H1 (cell line): ENCODE measurements at regions not wholly inside any gene's neighbourhood (a gene's known extent, or its start where the extent isn't known, plus 50 kb on each side); places are given as distances from the start of the nearest gene placed in this dataset.

Experiments used
- CBX5 ChIP-seq: fragments of 300-800, 300-1000 bp; sonication (generic); IDR thresholded peaks from 2 replicates; pipeline ENCODE4 v1.7.1; 2016; ENCODE audit warnings: antibody characterized with exemption, low read length, low read depth
- CHD2 ChIP-seq: IDR thresholded peaks from 2 replicates; pipeline ENCODE4 v1.6.1; 2012; ENCODE audit warnings: low read length, improper control_type of control experiment
- CREB1 ChIP-seq: IDR thresholded peaks from 2 replicates; pipeline ENCODE4 v1.6.1; 2012; ENCODE audit warnings: inconsistent platforms
- EGR1 ChIP-seq: IDR thresholded peaks from 2 replicates; pipeline ENCODE4 v1.6.1; 2011; ENCODE audit warnings: low read depth, low read length, borderline replicate concordance
- HDAC2 ChIP-seq, 2 experiments: fragments of 300-600 bp in 1 of 2; sonication (generic) in 1 of 2; IDR thresholded peaks; 2 replicates each; pipeline ENCODE4 v1.6.1; 2011 to 2012; ENCODE audit warnings: low read depth in 2 of 2, low read length in 2 of 2, mild to moderate bottlenecking in 2 of 2, moderate library complexity in 2 of 2, borderline replicate concordance in 1 of 2, inconsistent platforms in 1 of 2
- JUN ChIP-seq: IDR thresholded peaks from 2 replicates; pipeline ENCODE4 v1.6.1; 2011; ENCODE audit warnings: low read depth, mild to moderate bottlenecking, improper control_type of control experiment, low read length
- JUND ChIP-seq: IDR thresholded peaks from 2 replicates; pipeline ENCODE4 v1.6.1; 2011; ENCODE audit warnings: mild to moderate bottlenecking, improper control_type of control experiment, low read length
- KDM1A ChIP-seq: fragments of 200-600, 300-600 bp; sonication (generic); IDR thresholded peaks from 2 replicates; pipeline ENCODE4 v1.7.1; 2016; ENCODE audit warnings: mild to moderate bottlenecking, low read length, borderline replicate concordance
- MAFK ChIP-seq: IDR thresholded peaks from 2 replicates; pipeline ENCODE4 v1.6.1; 2012; ENCODE audit warnings: low read depth, mild to moderate bottlenecking, improper control_type of control experiment, low read length
- NANOG ChIP-seq: IDR thresholded peaks from 2 replicates; pipeline ENCODE4 v1.6.1; 2011; ENCODE audit warnings: low read length, low read depth, mild to moderate bottlenecking, inconsistent platforms; ENCODE audit not compliant: insufficient read depth, poor library complexity, severe bottlenecking
- NRF1 ChIP-seq: IDR thresholded peaks from 2 replicates; pipeline ENCODE4 v1.6.1; 2011; ENCODE audit warnings: mild to moderate bottlenecking, low read depth, low read length, improper control_type of control experiment
- POLR2A ChIP-seq, 2 experiments: IDR thresholded peaks; 1 replicate in 1 of 2; 2 replicates in 1 of 2; pipeline ENCODE4 v1.6.1; 2011; ENCODE audit warnings: low read depth in 2 of 2, low read length in 2 of 2, mild to moderate bottlenecking in 2 of 2; ENCODE audit errors: control extremely low read depth in 1 of 2
- SIN3A ChIP-seq, 2 experiments: IDR thresholded peaks in 1 of 2; conservative IDR thresholded peaks in 1 of 2; 2 replicates each; pipeline ENCODE4 v1.6.1; 2011 to 2012; ENCODE audit warnings: low read length in 2 of 2, improper control_type of control experiment in 1 of 2, low read depth in 1 of 2, mild to moderate bottlenecking in 1 of 2
- SIRT6 ChIP-seq: IDR thresholded peaks from one replicate; pipeline ENCODE4 v1.7.1; 2012; ENCODE audit warnings: low read length, inconsistent platforms
- SP4 ChIP-seq: IDR thresholded peaks from 2 replicates; pipeline ENCODE4 v1.6.1; 2012; ENCODE audit warnings: low read length, inconsistent platforms
- SUZ12 ChIP-seq: fragments of 200-600 bp; sonication (generic); IDR thresholded peaks from 2 replicates; pipeline ENCODE4 v1.6.1; 2012; ENCODE audit warnings: mild to moderate bottlenecking, inconsistent platforms, low read length, moderate library complexity, mixed read lengths
- TCF12 ChIP-seq: IDR thresholded peaks from 2 replicates; pipeline ENCODE4 v1.6.1; 2011; ENCODE audit warnings: low read depth, mild to moderate bottlenecking, low read length
- YY1 ChIP-seq: IDR thresholded peaks from 2 replicates; pipeline ENCODE4 v1.6.1; 2011; ENCODE audit warnings: low read depth, mild to moderate bottlenecking, low read length
- ZNF274 ChIP-seq: IDR thresholded peaks from 2 replicates; pipeline ENCODE4 v1.7.0; 2012; ENCODE audit warnings: low read length, borderline replicate concordance; ENCODE audit errors: extremely low read depth
- TF ChIP-seq, protein P1 (sequence below): IDR thresholded peaks from 2 replicates; pipeline ENCODE4 v1.6.1; 2012; ENCODE audit warnings: inconsistent platforms
- TF ChIP-seq, protein P2 (sequence below): IDR thresholded peaks from 2 replicates; pipeline ENCODE4 v1.6.1; 2011; ENCODE audit warnings: low read length, improper control_type of control experiment
- TF ChIP-seq, protein P3 (sequence below): IDR thresholded peaks from 2 replicates; pipeline ENCODE4 v1.6.1; 2012; ENCODE audit warnings: low read length, inconsistent platforms

DNA sequence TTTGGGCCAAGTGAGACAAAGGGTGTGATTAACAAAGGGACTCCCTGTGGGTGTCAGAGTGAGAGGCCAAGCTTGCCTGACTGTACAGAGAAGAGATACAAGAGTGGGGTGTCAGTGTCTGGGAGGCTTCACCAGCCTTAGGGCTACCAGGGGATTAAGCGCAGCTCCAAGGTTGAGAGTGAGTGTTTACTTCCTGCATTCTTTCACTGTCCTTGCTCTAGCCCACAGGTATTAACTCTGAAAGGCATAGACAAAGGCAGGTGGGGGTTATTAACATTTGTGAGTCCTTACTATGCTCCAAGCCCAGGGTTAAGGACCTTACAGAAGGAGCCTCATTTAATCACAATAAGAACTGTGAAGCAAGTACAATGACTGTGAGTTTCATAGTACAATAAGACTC is 107.6 kb downstream of the IL20RB start (continued):
- TF ChIP-seq MAFK = no peak
- TF ChIP-seq POLR2A (IDR thresholded peaks at IDR 0.05; ENCODE audit: control extremely low read depth in 1 of 2, low read depth in 2 of 2, low read length in 2 of 2) = no peak
- no peak for TF ChIP-seq NRF1
- no peak for TF ChIP-seq SIN3A (conservative IDR thresholded peaks at IDR 0.05 in 1 of 2, IDR thresholded peaks at IDR 0.05 in 1 of 2; ENCODE audit: low read depth in 1 of 2, low read length in 2 of 2)
- no peak for TF ChIP-seq SP4
- TF ChIP-seq EGR1 = no peak
- 0 out of 2 replicates have a peak, but pooled peaks have one; percentile 45 for TF ChIP-seq TCF12
- TF ChIP-seq YY1 = no peak
- no peak for TF ChIP-seq CBX5
- no peak for TF ChIP-seq KDM1A
- TF ChIP-seq ZNF274 = no peak
- TF ChIP-seq CREB1 = no peak
- no peak for TF ChIP-seq NANOG
- no peak for TF ChIP-seq CHD2
- TF ChIP-seq, protein P1, sequence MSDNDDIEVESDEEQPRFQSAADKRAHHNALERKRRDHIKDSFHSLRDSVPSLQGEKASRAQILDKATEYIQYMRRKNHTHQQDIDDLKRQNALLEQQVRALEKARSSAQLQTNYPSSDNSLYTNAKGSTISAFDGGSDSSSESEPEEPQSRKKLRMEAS = no peak
- TF ChIP-seq, protein P2, sequence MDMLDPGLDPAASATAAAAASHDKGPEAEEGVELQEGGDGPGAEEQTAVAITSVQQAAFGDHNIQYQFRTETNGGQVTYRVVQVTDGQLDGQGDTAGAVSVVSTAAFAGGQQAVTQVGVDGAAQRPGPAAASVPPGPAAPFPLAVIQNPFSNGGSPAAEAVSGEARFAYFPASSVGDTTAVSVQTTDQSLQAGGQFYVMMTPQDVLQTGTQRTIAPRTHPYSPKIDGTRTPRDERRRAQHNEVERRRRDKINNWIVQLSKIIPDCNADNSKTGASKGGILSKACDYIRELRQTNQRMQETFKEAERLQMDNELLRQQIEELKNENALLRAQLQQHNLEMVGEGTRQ = no peak
- TF ChIP-seq JUN = no peak
- no peak for TF ChIP-seq SIRT6
- no peak for TF ChIP-seq JUND
- TF ChIP-seq SUZ12 = no peak
- TF ChIP-seq HDAC2 (IDR thresholded peaks at IDR 0.05; ENCODE audit: borderline replicate concordance in 1 of 2, low read depth in 2 of 2, low read length in 2 of 2) = peak in 1 of 2 experiments; percentile 81; a peak in 1 of 4 replicates
- TF ChIP-seq, protein P3, sequence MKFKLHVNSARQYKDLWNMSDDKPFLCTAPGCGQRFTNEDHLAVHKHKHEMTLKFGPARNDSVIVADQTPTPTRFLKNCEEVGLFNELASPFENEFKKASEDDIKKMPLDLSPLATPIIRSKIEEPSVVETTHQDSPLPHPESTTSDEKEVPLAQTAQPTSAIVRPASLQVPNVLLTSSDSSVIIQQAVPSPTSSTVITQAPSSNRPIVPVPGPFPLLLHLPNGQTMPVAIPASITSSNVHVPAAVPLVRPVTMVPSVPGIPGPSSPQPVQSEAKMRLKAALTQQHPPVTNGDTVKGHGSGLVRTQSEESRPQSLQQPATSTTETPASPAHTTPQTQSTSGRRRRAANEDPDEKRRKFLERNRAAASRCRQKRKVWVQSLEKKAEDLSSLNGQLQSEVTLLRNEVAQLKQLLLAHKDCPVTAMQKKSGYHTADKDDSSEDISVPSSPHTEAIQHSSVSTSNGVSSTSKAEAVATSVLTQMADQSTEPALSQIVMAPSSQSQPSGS = no peak
